H9 (cell line): ENCODE measurements at regions not wholly inside any gene's neighbourhood (a gene's known extent, or its start where the extent isn't known, plus 50 kb on each side); places are given as distances from the start of the nearest gene placed in this dataset.

ENCODE experiments used
- DNase-seq: peaks from one replicate; pipeline ENCODE4 v3.0.0-alpha.2; 2017
- H2AFZ ChIP-seq: one replicate; pipeline ENCODE4 v1.6.1; 2013; ENCODE audit warnings: mild to moderate bottlenecking, low read length, control low read depth, moderate library complexity
- H2AK5ac ChIP-seq: 2 replicates; pipeline ENCODE4 v1.6.1; 2013; ENCODE audit warnings: low read length, control low read depth, mixed read lengths; ENCODE audit not compliant: insufficient read length
- H2BK120ac ChIP-seq: one replicate; pipeline ENCODE4 v1.6.1; 2013; ENCODE audit warnings: low read depth, mild to moderate bottlenecking, low read length, control low read depth, inconsistent platforms; ENCODE audit not compliant: poor library complexity, severe bottlenecking
- H2BK12ac ChIP-seq: 2 replicates; pipeline ENCODE4 v1.6.1; 2013; ENCODE audit warnings: low read length, control low read depth, mixed read lengths, low read depth; ENCODE audit not compliant: insufficient read length
- H2BK15ac ChIP-seq: 2 replicates; pipeline ENCODE4 v1.6.1; 2013; ENCODE audit warnings: low read depth, low read length, control low read depth
- H2BK20ac ChIP-seq: one replicate; pipeline ENCODE4 v1.6.1; 2013; ENCODE audit warnings: low read depth, mild to moderate bottlenecking, low read length, control low read depth, inconsistent platforms; ENCODE audit not compliant: poor library complexity, severe bottlenecking
- H2BK5ac ChIP-seq: 2 replicates; pipeline ENCODE4 v1.6.1; 2013; ENCODE audit warnings: low read length, control low read depth, mixed read lengths; ENCODE audit not compliant: insufficient read length
- H3K14ac ChIP-seq: 2 replicates; pipeline ENCODE4 v1.6.1; 2013; ENCODE audit warnings: low read length, control low read depth; ENCODE audit not compliant: insufficient read depth
- H3K18ac ChIP-seq: 2 replicates; pipeline ENCODE4 v1.6.1; 2013; ENCODE audit warnings: low read depth, mild to moderate bottlenecking, mixed read lengths, low read length, control low read depth; ENCODE audit not compliant: insufficient read length
- H3K23ac ChIP-seq: 2 replicates; pipeline ENCODE4 v1.6.1; 2013; ENCODE audit warnings: low read length, control low read depth, mixed read lengths, low read depth; ENCODE audit not compliant: insufficient read length
- H3K23me2 ChIP-seq: 2 replicates; pipeline ENCODE4 v1.6.1; 2013; ENCODE audit warnings: low read depth, mild to moderate bottlenecking, mixed read lengths, low read length, control low read depth; ENCODE audit not compliant: insufficient read length, poor library complexity, severe bottlenecking
- H3K27ac ChIP-seq: 2 replicates; pipeline ENCODE4 v1.5.1; 2013; ENCODE audit warnings: low read length, control low read depth, mixed read lengths, low read depth; ENCODE audit not compliant: insufficient read length
- H3K27me3 ChIP-seq: 2 replicates; pipeline ENCODE4 v1.6.1; 2013; ENCODE audit warnings: low read length, control low read depth, inconsistent platforms; ENCODE audit not compliant: insufficient read depth
- H3K4ac ChIP-seq: 2 replicates; pipeline ENCODE4 v1.6.1; 2013; ENCODE audit warnings: low read depth, mild to moderate bottlenecking, control low read depth, inconsistent platforms, low read length, moderate library complexity
- H3K4me1 ChIP-seq: 2 replicates; pipeline ENCODE4 v1.6.1; 2013; ENCODE audit warnings: low read length, control low read depth, inconsistent platforms; ENCODE audit not compliant: insufficient read depth
- H3K4me2 ChIP-seq: 2 replicates; pipeline ENCODE4 v1.6.1; 2013; ENCODE audit warnings: low read length, control low read depth, mixed read lengths; ENCODE audit not compliant: insufficient read length, insufficient read depth
- H3K56ac ChIP-seq: 2 replicates; pipeline ENCODE4 v1.6.1; 2013; ENCODE audit warnings: low read depth, mild to moderate bottlenecking, mixed read lengths, low read length, control low read depth; ENCODE audit not compliant: insufficient read length
- H3K79me1 ChIP-seq: 2 replicates; pipeline ENCODE4 v1.6.1; 2013; ENCODE audit warnings: low read depth, mild to moderate bottlenecking, moderate library complexity, low read length, control low read depth, inconsistent platforms; ENCODE audit not compliant: insufficient read depth, poor library complexity, severe bottlenecking
- H3K79me2 ChIP-seq: 2 replicates; pipeline ENCODE4 v1.6.1; 2013; ENCODE audit warnings: low read length, control low read depth, inconsistent platforms; ENCODE audit not compliant: insufficient read depth
- H3K9ac ChIP-seq: 2 replicates; pipeline ENCODE4 v1.6.1; 2013; ENCODE audit warnings: low read length, control low read depth, mixed read lengths; ENCODE audit not compliant: insufficient read length; ENCODE audit errors: extremely low read depth
- H3K9me3 ChIP-seq: one replicate; pipeline ENCODE4 v1.6.1; 2013; ENCODE audit warnings: low read depth, low read length, inconsistent platforms; ENCODE audit not compliant: control insufficient read depth
- H3T11ph ChIP-seq: one replicate; pipeline ENCODE4 v1.6.1; 2013; ENCODE audit warnings: mild to moderate bottlenecking, low read length, control low read depth, inconsistent platforms
- H4K20me1 ChIP-seq: one replicate; pipeline ENCODE4 v1.6.1; 2013; ENCODE audit not compliant: control insufficient read depth, insufficient read length, insufficient read depth
- H4K5ac ChIP-seq: 2 replicates; pipeline ENCODE4 v1.6.1; 2013; ENCODE audit warnings: low read depth, mild to moderate bottlenecking, mixed read lengths, low read length, control low read depth; ENCODE audit not compliant: insufficient read length
- H4K8ac ChIP-seq: replicated peaks from 2 replicates; pipeline ENCODE4 v1.6.1; 2013; ENCODE audit warnings: low read length, control low read depth, mixed read lengths, low read depth; ENCODE audit not compliant: insufficient read length
- H4K91ac ChIP-seq: 2 replicates; pipeline ENCODE4 v1.6.1; 2013; ENCODE audit warnings: low read depth, mild to moderate bottlenecking, moderate library complexity, mixed read lengths, low read length, control low read depth; ENCODE audit not compliant: insufficient read length
- H3K27ac Mint-ChIP-seq, 3 experiments: 2 replicates in 2 of 3; 3 replicates in 1 of 3; pipeline ENCODE4 v1.8.0; 2020 to 2021; ENCODE audit warnings: mixed read lengths in 3 of 3, mild to moderate bottlenecking in 1 of 3, moderate library complexity in 1 of 3
- H3K27me3 Mint-ChIP-seq: 2 replicates; pipeline ENCODE4 v1.8.0; 2021; ENCODE audit warnings: low read depth, mild to moderate bottlenecking, moderate library complexity, mixed read lengths
- H3K36me3 Mint-ChIP-seq, 3 experiments: 2 replicates in 2 of 3; 3 replicates in 1 of 3; pipeline ENCODE4 v1.8.0; 2020 to 2021; ENCODE audit warnings: low read depth in 3 of 3, mixed read lengths in 3 of 3; ENCODE audit not compliant: insufficient read depth in 1 of 3
- H3K4me1 Mint-ChIP-seq, 2 experiments: 2 replicates each; pipeline ENCODE4 v1.8.0; 2020; ENCODE audit warnings: mixed read lengths in 2 of 2
- H3K4me3 Mint-ChIP-seq, 2 experiments: 2 replicates in 1 of 2; 3 replicates in 1 of 2; pipeline ENCODE4 v1.8.0; 2020 to 2021; ENCODE audit warnings: mild to moderate bottlenecking in 2 of 2, mixed read lengths in 2 of 2, moderate library complexity in 1 of 2
- H3K9me3 Mint-ChIP-seq, 2 experiments: 2 replicates in 1 of 2; 3 replicates in 1 of 2; pipeline ENCODE4 v1.8.0; 2020; ENCODE audit warnings: mild to moderate bottlenecking in 2 of 2, mixed read lengths in 2 of 2, moderate library complexity in 1 of 2
- CTCF ChIP-seq: fragments of 200-600 bp; sonication (generic); conservative IDR thresholded peaks from 3 replicates; pipeline ENCODE4 v1.8.0; 2021; ENCODE audit warnings: antibody characterized with exemption, mild to moderate bottlenecking
- WGBS: extraction: QIAGEN DNeasy Blood & Tissue Kit; methylation state at CpG from one replicate; pipeline ENCODE4 v1.1.7; 2013; ENCODE audit warnings: missing lambda C conversion rate, low lambda C conversion rate, mixed read lengths; ENCODE audit not compliant: insufficient read length; ENCODE audit errors: extremely low coverage; 5-methylcytosine and 5-hydroxymethylcytosine counted together

- no peak overlapping the region for H3K9ac ChIP-seq
- H3K27me3 ChIP-seq = no peaks in the 10 kb centered on the region
- H2AFZ ChIP-seq = no peak overlapping the region
- H3T11ph ChIP-seq = no peak overlapping the region
- no peak overlapping the region for H2BK20ac ChIP-seq
- Mint-ChIP-seq H3K9me3 (peaks cover 21 to 23% of the 10 kb centered on the region in 2 experiments), H3K27ac (no peak overlapping the region), H3K4me1 (no peaks in the 10 kb centered on the region), H3K27me3 (no peaks in the 10 kb centered on the region; the same call in 1 of the 2 replicates), H3K4me3 (no peak overlapping the region), H3K36me3 (peaks cover 0 to 7% (median 0%) of the 10 kb centered on the region in 3 experiments; a peak in 4 of 7 replicates)
- no peak for TF ChIP-seq CTCF
- no peak overlapping the region for H2BK12ac ChIP-seq
- H4K5ac ChIP-seq = no peak overlapping the region
- H3K9me3 ChIP-seq = no peaks in the 10 kb centered on the region
- H3K18ac ChIP-seq = no peak overlapping the region
- H4K20me1 ChIP-seq = no peaks in the 10 kb centered on the region
- H3K14ac ChIP-seq = no peak overlapping the region
- H2BK5ac ChIP-seq = no peak overlapping the region
- DNase-seq = no peak
- no peak overlapping the region for H4K8ac ChIP-seq
- no peak overlapping the region for H2BK15ac ChIP-seq
- no peaks in the 10 kb centered on the region for H3K4me1 ChIP-seq
- no CpG with 5 or more reads among the region's 4 CpGs for WGBS
- no peaks in the 10 kb centered on the region for H3K79me2 ChIP-seq
- no peak overlapping the region for H3K4ac ChIP-seq
- H3K56ac ChIP-seq = no peak overlapping the region
- H2BK120ac ChIP-seq = no peak overlapping the region
- H3K4me2 ChIP-seq = no peak overlapping the region
- H4K91ac ChIP-seq = no peak overlapping the region
- no peak overlapping the region for H3K27ac ChIP-seq
- H2AK5ac ChIP-seq = no peak overlapping the region
- H3K23ac ChIP-seq = no peak overlapping the region
- no peaks in the 10 kb centered on the region for H3K23me2 ChIP-seq
- H3K79me1 ChIP-seq = no peaks in the 10 kb centered on the region
These were observed 407.6 kb downstream of the HTR1B start for GRCh38 chr6:77055711-77056110.
